A549 (cell line): ENCODE measurements at regions not wholly inside any gene's neighbourhood (a gene's known extent, or its start where the extent isn't known, plus 50 kb on each side); places are given as distances from the start of the nearest gene placed in this dataset.

ENCODE experiments used
- CHD2 ChIP-seq: fragments of 150-350 bp; IDR thresholded peaks from 2 replicates; pipeline ENCODE4 v1.6.1; 2014; ENCODE audit warnings: low read length; ENCODE audit not compliant: partially characterized antibody
- CTCF ChIP-seq: fragments of >200 bp; sonication (Bioruptor Twin); formaldehyde crosslinking; IDR thresholded peaks from 3 replicates; pipeline ENCODE4 v1.5.1; 2016
- ELK1 ChIP-seq: fragments of 150-350 bp; IDR thresholded peaks from 2 replicates; pipeline ENCODE4 v1.6.1; 2014; ENCODE audit warnings: low read depth, mild to moderate bottlenecking, low read length
- EP300 ChIP-seq, 2 experiments: fragments of >200 bp; sonication (Bioruptor Twin); formaldehyde crosslinking; IDR thresholded peaks; 2 replicates in 1 of 2; 3 replicates in 1 of 2; pipeline ENCODE4 v1.6.1; 2016 to 2017
- HDAC2 ChIP-seq: fragments of 200-600 bp; sonication (generic); IDR thresholded peaks from 2 replicates; pipeline ENCODE4 v1.6.1; 2016
- MAX ChIP-seq: IDR thresholded peaks from 2 replicates; pipeline ENCODE4 v1.6.1; 2012
- PHF8 ChIP-seq: fragments of 200-600 bp; sonication (generic); IDR thresholded peaks from 2 replicates; pipeline ENCODE4 v1.6.1; 2016; ENCODE audit warnings: low read depth, mild to moderate bottlenecking, antibody characterized with exemption, moderate library complexity, borderline replicate concordance
- POLR2A ChIP-seq: IDR thresholded peaks from 2 replicates; pipeline ENCODE4 v1.6.1; 2012; ENCODE audit warnings: mild to moderate bottlenecking, low read length
- POLR2AphosphoS2 ChIP-seq: conservative IDR thresholded peaks from 2 replicates; pipeline ENCODE4 v1.6.1; 2012; ENCODE audit warnings: low read length, improper control_type of control experiment, inconsistent platforms
- TP53 ChIP-seq: fragments of 250-450 bp; sonication (Bioruptor Pico); IDR thresholded peaks from 2 replicates; pipeline ENCODE4 v1.5.0; 2021; ENCODE audit warnings: mild to moderate bottlenecking, moderate library complexity

DNA sequence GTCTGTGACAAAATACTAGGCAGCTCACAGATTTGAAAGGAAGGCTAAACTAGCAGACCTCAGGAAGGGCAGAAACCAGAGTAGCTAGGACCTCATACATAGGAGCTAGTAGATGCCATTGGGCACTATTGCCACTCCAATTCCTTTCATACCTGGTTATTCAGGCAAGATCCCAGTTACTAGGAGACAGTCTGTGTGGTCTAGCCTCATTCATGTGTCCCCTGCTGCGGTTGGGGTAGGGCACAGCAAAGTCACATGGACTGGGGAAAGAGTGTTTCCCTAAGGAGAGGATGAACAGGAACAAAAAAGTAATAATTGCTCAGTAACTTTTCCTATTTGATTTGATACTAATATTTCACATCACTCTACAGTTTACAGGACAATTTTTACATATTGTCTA, 204.6 kb upstream of the HEY2 start:
- no peak for TF ChIP-seq CTCF
- TF ChIP-seq ELK1 = no peak
- no peak for TF ChIP-seq HDAC2
- no peak for TF ChIP-seq EP300 (IDR thresholded peaks at IDR 0.05)
- TF ChIP-seq POLR2A = no peak
- TF ChIP-seq TP53 (CRISPR knock-in tag) = no peak
- no peak for TF ChIP-seq CHD2
- no peak for TF ChIP-seq PHF8
- TF ChIP-seq POLR2AphosphoS2 = no peak
- TF ChIP-seq MAX = no peak
